ENCODE measurements at regions not wholly inside any gene's neighbourhood (a gene's known extent, or its start where the extent isn't known, plus 50 kb on each side); places are given as distances from the start of the nearest gene placed in this dataset.

DNA sequence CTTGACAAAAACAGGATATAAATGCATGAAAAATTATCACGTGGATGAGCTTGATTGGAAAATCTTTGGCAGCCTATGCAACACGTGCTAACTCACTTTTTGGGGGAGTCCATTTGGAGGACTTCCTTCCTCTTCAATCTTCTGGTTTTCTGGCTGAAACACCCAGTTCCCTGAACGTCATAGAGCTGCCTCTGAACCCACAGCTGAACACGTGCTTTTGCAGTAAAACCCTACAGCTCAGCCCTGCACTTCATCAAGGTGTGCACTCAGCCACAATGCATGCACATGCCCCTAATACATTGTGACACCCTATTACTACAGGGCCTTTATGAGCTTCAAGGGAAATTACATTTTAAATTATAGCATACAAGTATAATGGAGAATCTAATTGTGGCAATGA, 808.7 kb upstream of the AUTS2 start:
- H3K27me3 ChIP-seq (ENCODE audit: insufficient read depth, low read depth) = no peaks in the 10 kb centered on the region
- H3K27ac ChIP-seq = no peak overlapping the region
- H3K4me1 ChIP-seq (ENCODE audit: low read depth, poor library complexity, severe bottlenecking) = no peaks in the 10 kb centered on the region
- no peak overlapping the region for H3K4me3 ChIP-seq (IDR thresholded peaks at IDR 0.05; ENCODE audit: insufficient read depth, low read depth, low read length)
- H2AFZ ChIP-seq (ENCODE audit: low read depth) = no peak overlapping the region
- no peak overlapping the region for H3K4me2 ChIP-seq
- no peaks in the 10 kb centered on the region for H3K36me3 ChIP-seq (ENCODE audit: insufficient read depth)
- H4K20me1 ChIP-seq (ENCODE audit: insufficient read depth) = no peaks in the 10 kb centered on the region
- no peaks in the 10 kb centered on the region for H3K79me2 ChIP-seq (ENCODE audit: insufficient read depth, low read depth)
- no peak overlapping the region for H3K9ac ChIP-seq
- TF ChIP-seq, protein P1, sequence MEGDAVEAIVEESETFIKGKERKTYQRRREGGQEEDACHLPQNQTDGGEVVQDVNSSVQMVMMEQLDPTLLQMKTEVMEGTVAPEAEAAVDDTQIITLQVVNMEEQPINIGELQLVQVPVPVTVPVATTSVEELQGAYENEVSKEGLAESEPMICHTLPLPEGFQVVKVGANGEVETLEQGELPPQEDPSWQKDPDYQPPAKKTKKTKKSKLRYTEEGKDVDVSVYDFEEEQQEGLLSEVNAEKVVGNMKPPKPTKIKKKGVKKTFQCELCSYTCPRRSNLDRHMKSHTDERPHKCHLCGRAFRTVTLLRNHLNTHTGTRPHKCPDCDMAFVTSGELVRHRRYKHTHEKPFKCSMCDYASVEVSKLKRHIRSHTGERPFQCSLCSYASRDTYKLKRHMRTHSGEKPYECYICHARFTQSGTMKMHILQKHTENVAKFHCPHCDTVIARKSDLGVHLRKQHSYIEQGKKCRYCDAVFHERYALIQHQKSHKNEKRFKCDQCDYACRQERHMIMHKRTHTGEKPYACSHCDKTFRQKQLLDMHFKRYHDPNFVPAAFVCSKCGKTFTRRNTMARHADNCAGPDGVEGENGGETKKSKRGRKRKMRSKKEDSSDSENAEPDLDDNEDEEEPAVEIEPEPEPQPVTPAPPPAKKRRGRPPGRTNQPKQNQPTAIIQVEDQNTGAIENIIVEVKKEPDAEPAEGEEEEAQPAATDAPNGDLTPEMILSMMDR (conservative IDR thresholded peaks at IDR 0.05; ENCODE audit: low read depth, low read length) = no peak

DNA sequence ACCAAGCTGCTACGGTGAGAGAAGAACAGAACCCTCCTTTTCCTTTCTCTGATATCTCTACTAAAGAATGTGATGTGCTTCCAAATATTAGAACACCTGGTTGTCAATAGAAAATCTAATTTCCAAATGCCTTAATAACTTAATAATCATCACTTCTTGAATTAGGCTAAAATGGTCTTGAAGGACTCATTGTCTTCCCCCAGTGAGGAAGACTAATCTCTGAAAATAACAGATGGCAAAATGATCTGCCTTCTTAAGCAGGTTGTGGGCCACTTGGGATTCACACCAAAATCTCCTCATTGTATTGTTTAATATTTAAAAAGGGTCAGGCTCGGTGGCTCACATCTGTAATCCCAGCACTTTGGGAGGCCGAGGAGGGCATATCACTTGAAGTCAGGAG, 805.9 kb upstream of the AUTS2 start:
- Histone ChIP-seq H3K79me2 (ENCODE audit: insufficient read depth, low read depth) (no peaks in the 10 kb centered on the region), H3K4me1 (ENCODE audit: low read depth, poor library complexity, severe bottlenecking) (no peaks in the 10 kb centered on the region), H3K27ac (no peak overlapping the region), H4K20me1 (ENCODE audit: insufficient read depth) (no peaks in the 10 kb centered on the region), H3K4me2 (no peak overlapping the region), H3K9ac (no peak overlapping the region), H3K4me3 (IDR thresholded peaks at IDR 0.05; ENCODE audit: insufficient read depth, low read depth, low read length) (no peak overlapping the region), H3K27me3 (ENCODE audit: insufficient read depth, low read depth) (no peaks in the 10 kb centered on the region), H2AFZ (ENCODE audit: low read depth) (no peak overlapping the region), H3K36me3 (ENCODE audit: insufficient read depth) (no peaks in the 10 kb centered on the region)
- TF ChIP-seq, protein P1 (conservative IDR thresholded peaks at IDR 0.05; ENCODE audit: low read depth, low read length) = no peak

DNA sequence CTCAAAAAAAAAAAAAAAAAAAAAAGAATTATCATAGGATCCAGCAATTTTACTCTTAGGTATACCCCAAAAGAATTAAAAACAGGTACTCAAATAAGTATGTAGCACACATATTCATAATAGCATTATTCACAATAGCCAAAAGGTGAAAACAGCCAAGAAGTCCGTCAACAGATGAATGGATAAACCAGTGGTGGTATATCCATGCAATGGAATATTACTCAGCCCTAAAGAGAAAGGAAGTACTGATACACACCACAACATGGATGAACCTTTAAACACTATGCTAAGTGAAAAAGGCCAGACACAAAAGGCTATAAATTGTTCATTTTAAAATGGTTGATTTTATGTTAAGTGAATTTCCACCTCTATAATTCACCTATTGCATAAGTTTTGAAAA, 804.8 kb upstream of the AUTS2 start:
- no peaks in the 10 kb centered on the region for H3K36me3 ChIP-seq (ENCODE audit: insufficient read depth)
- no peak overlapping the region for H3K9ac ChIP-seq
- H2AFZ ChIP-seq (ENCODE audit: low read depth) = no peak overlapping the region
- no peak overlapping the region for H3K4me3 ChIP-seq (IDR thresholded peaks at IDR 0.05; ENCODE audit: insufficient read depth, low read depth, low read length)
- H3K79me2 ChIP-seq (ENCODE audit: insufficient read depth, low read depth) = no peaks in the 10 kb centered on the region
- no peaks in the 10 kb centered on the region for H4K20me1 ChIP-seq (ENCODE audit: insufficient read depth)
- no peak overlapping the region for H3K27ac ChIP-seq
- TF ChIP-seq, protein P1 (conservative IDR thresholded peaks at IDR 0.05; ENCODE audit: low read depth, low read length) = no peak
- no peaks in the 10 kb centered on the region for H3K27me3 ChIP-seq (ENCODE audit: insufficient read depth, low read depth)
- H3K4me2 ChIP-seq = no peak overlapping the region
- no peaks in the 10 kb centered on the region for H3K4me1 ChIP-seq (ENCODE audit: low read depth, poor library complexity, severe bottlenecking)

DNA sequence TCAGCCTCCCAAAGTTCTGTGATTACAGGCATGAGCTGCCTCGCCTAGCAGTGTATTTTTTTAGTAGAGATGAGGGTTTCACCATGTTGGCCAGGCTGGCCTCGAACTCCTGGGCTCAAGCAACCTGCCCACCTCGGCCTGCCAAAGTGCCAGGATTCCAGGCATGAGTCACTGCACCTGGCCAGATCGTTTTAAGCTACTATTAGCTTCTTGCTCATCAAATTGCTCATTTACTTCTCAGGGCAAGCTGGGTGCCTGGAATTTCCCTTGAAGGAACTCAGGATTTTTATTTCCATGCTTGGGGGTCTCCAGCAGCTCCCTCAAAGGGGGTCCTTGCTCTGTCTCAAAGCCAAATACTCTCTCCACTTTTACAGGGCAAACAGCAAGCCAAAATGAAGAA, 798.0 kb upstream of the AUTS2 start:
- TF ChIP-seq, protein P1 (conservative IDR thresholded peaks at IDR 0.05; ENCODE audit: low read depth, low read length) = no peak
- Histone ChIP-seq H3K79me2 (ENCODE audit: insufficient read depth, low read depth) (no peaks in the 10 kb centered on the region), H3K4me3 (IDR thresholded peaks at IDR 0.05; ENCODE audit: insufficient read depth, low read depth, low read length) (no peak overlapping the region), H3K36me3 (ENCODE audit: insufficient read depth) (no peaks in the 10 kb centered on the region), H3K27me3 (ENCODE audit: insufficient read depth, low read depth) (no peaks in the 10 kb centered on the region), H3K9ac (no peak overlapping the region), H2AFZ (ENCODE audit: low read depth) (no peak overlapping the region), H3K4me2 (no peak overlapping the region), H3K27ac (no peak overlapping the region), H4K20me1 (ENCODE audit: insufficient read depth) (no peaks in the 10 kb centered on the region), H3K4me1 (ENCODE audit: low read depth, poor library complexity, severe bottlenecking) (no peaks in the 10 kb centered on the region)

DNA sequence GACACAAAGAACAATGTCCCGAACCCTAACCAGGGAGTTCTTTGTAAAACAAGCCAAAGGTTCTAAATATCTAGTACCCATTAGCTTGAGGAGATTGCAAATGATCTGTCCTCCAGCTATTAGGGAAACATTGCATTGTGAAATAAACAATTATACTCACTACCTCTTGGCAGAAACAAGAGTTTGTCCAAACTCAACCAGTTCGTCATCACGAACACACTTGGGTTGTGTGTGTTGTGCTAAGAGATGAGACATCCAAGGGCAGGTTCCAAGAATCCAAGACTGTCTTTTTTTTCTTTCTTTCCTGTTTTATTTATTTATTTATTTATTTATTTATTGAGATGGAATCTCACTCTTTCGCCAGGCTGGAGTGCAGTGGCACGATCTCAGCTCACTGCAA, 793.1 kb upstream of the AUTS2 start:
- Histone ChIP-seq H3K4me1 (ENCODE audit: low read depth, poor library complexity, severe bottlenecking) (no peaks in the 10 kb centered on the region), H3K79me2 (ENCODE audit: insufficient read depth, low read depth) (no peaks in the 10 kb centered on the region), H3K27me3 (ENCODE audit: insufficient read depth, low read depth) (no peaks in the 10 kb centered on the region), H3K27ac (no peak overlapping the region), H3K4me2 (no peak overlapping the region), H2AFZ (ENCODE audit: low read depth) (no peak overlapping the region), H3K4me3 (IDR thresholded peaks at IDR 0.05; ENCODE audit: insufficient read depth, low read depth, low read length) (no peak overlapping the region), H3K36me3 (ENCODE audit: insufficient read depth) (no peaks in the 10 kb centered on the region), H4K20me1 (ENCODE audit: insufficient read depth) (no peaks in the 10 kb centered on the region), H3K9ac (no peak overlapping the region)
- TF ChIP-seq, protein P1 (conservative IDR thresholded peaks at IDR 0.05; ENCODE audit: low read depth, low read length) = no peak
